Osteoblast (primary cell): ENCODE measurements at regions not wholly inside any gene's neighbourhood (a gene's known extent, or its start where the extent isn't known, plus 50 kb on each side); places are given as distances from the start of the nearest gene placed in this dataset.

Source experiments
- DNase-seq: peaks from one replicate; pipeline ENCODE4 v3.0.0; 2011; ENCODE audit warnings: low spot score, mixed read lengths; ENCODE audit not compliant: insufficient read length; ENCODE audit errors: missing footprints
- H2AFZ ChIP-seq: 2 replicates; pipeline ENCODE4 v1.6.0; 2011; ENCODE audit warnings: mild to moderate bottlenecking, low read length
- H3K27ac ChIP-seq: 2 replicates; pipeline ENCODE4 v1.5.1; 2011; ENCODE audit warnings: mild to moderate bottlenecking, low read depth, low read length, moderate library complexity
- H3K27me3 ChIP-seq: 2 replicates; pipeline ENCODE4 v1.6.0; 2012; ENCODE audit warnings: mild to moderate bottlenecking, control low read depth, inconsistent platforms, low read length, moderate library complexity; ENCODE audit not compliant: insufficient read depth
- H3K36me3 ChIP-seq: 2 replicates; pipeline ENCODE4 v1.5.1; 2011; ENCODE audit warnings: mild to moderate bottlenecking, low read length, control low read depth, moderate library complexity; ENCODE audit not compliant: insufficient read depth
- H3K4me1 ChIP-seq: 2 replicates; pipeline ENCODE4 v1.5.1; 2011; ENCODE audit warnings: mild to moderate bottlenecking, low read length, control low read depth, moderate library complexity; ENCODE audit not compliant: insufficient read depth
- H3K4me2 ChIP-seq: 2 replicates; pipeline ENCODE4 v1.6.0; 2011; ENCODE audit warnings: mild to moderate bottlenecking, low read length; ENCODE audit not compliant: insufficient read depth
- H3K4me3 ChIP-seq: fragments of 200-600 bp; sonication (generic); 3 replicates; pipeline ENCODE4 v1.5.1; 2012; ENCODE audit warnings: mild to moderate bottlenecking, low read length, inconsistent platforms; ENCODE audit not compliant: insufficient read depth
- H3K79me2 ChIP-seq: 2 replicates; pipeline ENCODE4 v1.6.0; 2012; ENCODE audit warnings: mild to moderate bottlenecking, low read length, control low read depth, inconsistent platforms; ENCODE audit not compliant: insufficient read depth
- H3K9me3 ChIP-seq: 2 replicates; pipeline ENCODE4 v1.5.1; 2011; ENCODE audit warnings: low read depth, low read length, control low read depth
- H4K20me1 ChIP-seq: 2 replicates; pipeline ENCODE4 v1.6.0; 2012; ENCODE audit warnings: mild to moderate bottlenecking, low read length, control low read depth; ENCODE audit not compliant: insufficient read depth
- CTCF ChIP-seq: IDR thresholded peaks from 2 replicates; pipeline ENCODE4 v1.5.1; 2011; ENCODE audit warnings: mild to moderate bottlenecking, low read depth, low read length, moderate library complexity; ENCODE audit errors: extremely low read depth

- Histone ChIP-seq H3K9me3 (no peaks in the 10 kb centered on the region), H3K27me3 (no peaks in the 10 kb centered on the region), H3K36me3 (no peaks in the 10 kb centered on the region), H3K4me1 (no peaks in the 10 kb centered on the region), H3K27ac (no peak overlapping the region), H3K79me2 (no peaks in the 10 kb centered on the region), H2AFZ (no peak overlapping the region), H3K4me2 (no peak overlapping the region), H4K20me1 (no peaks in the 10 kb centered on the region), H3K4me3 (no peak overlapping the region)
- no peak for DNase-seq
- TF ChIP-seq CTCF, result no peak
Measured at GRCh38 chr1:69103213-69103612, 464.5 kb upstream of the LRRC7 start.

GRCh38 chr1:69103705-69104385, 463.9 kb upstream of the LRRC7 start:
- Histone ChIP-seq H3K79me2 (no peaks in the 10 kb centered on the region), H4K20me1 (no peaks in the 10 kb centered on the region), H3K4me1 (no peaks in the 10 kb centered on the region), H3K4me2 (no peak overlapping the region), H3K27ac (no peak overlapping the region), H3K27me3 (no peaks in the 10 kb centered on the region), H3K36me3 (no peaks in the 10 kb centered on the region), H3K4me3 (no peak overlapping the region), H3K9me3 (no peaks in the 10 kb centered on the region), H2AFZ (no peak overlapping the region)
- TF ChIP-seq CTCF, result no peak
- DNase-seq, result no peak

GRCh38 chr1:69104894-69105293, 462.8 kb upstream of the LRRC7 start:
- TF ChIP-seq CTCF, result no peak
- Histone ChIP-seq H2AFZ (no peak overlapping the region), H3K4me3 (no peak overlapping the region), H4K20me1 (no peaks in the 10 kb centered on the region), H3K4me2 (no peak overlapping the region), H3K79me2 (no peaks in the 10 kb centered on the region), H3K4me1 (no peaks in the 10 kb centered on the region), H3K9me3 (no peaks in the 10 kb centered on the region), H3K27ac (no peak overlapping the region), H3K27me3 (no peaks in the 10 kb centered on the region), H3K36me3 (no peaks in the 10 kb centered on the region)
- no peak for DNase-seq

- Histone ChIP-seq H3K4me2 (no peak overlapping the region), H2AFZ (no peak overlapping the region), H3K36me3 (no peaks in the 10 kb centered on the region), H3K9me3 (no peaks in the 10 kb centered on the region), H4K20me1 (no peaks in the 10 kb centered on the region), H3K79me2 (no peaks in the 10 kb centered on the region), H3K4me1 (no peaks in the 10 kb centered on the region), H3K27ac (no peak overlapping the region), H3K4me3 (no peak overlapping the region), H3K27me3 (no peaks in the 10 kb centered on the region)
- TF ChIP-seq CTCF, result no peak
- no peak for DNase-seq
Measured at GRCh38 chr1:69109277-69109676, 458.4 kb upstream of the LRRC7 start.
